Naive thymus-derived CD8-positive, alpha-beta T cell (primary cell): ENCODE measurements at regions not wholly inside any gene's neighbourhood (a gene's known extent, or its start where the extent isn't known, plus 50 kb on each side); places are given as distances from the start of the nearest gene placed in this dataset.

Experiments used
- ATAC-seq, 2 donors: fragments of 150-1000 bp; cut with Tn5 transposase in 1 of 2; sonication (Bioruptor Pico), chemical (Tn5 transposase) in 1 of 2; 1 replicate in 1 of 2; 2 replicates in 1 of 2; pipeline ENCODE4 v1.10.0; 2021; ENCODE audit warnings: mild to moderate bottlenecking in 2 of 2, moderate library complexity in 2 of 2
- POLR2A ChIA-PET: fragments of 350-600 bp; sonication (Branson Sonifier 250); formaldehyde crosslinking; loops from one replicate; lab custom pipeline; 2021; ENCODE audit warnings: antibody characterized with exemption; lab: Charles Lee
- DNase-seq, 10 donors: peaks; one replicate each; pipeline versions ENCODE4 v3.0.0 to v3.0.0-alpha.2; 2020 to 2022
- H3K27ac Mint-ChIP-seq, 10 donors: one replicate each; pipeline ENCODE4 v1.8.0; 2020 to 2022; ENCODE audit warnings: mild to moderate bottlenecking in 10 of 10, mixed read lengths in 10 of 10, moderate library complexity in 4 of 10, inconsistent platforms in 1 of 10
- H3K27me3 Mint-ChIP-seq, 5 donors: one replicate each; pipeline ENCODE4 v1.8.0; 2021 to 2022; ENCODE audit warnings: mixed read lengths in 5 of 5
- H3K36me3 Mint-ChIP-seq, 3 donors: one replicate each; pipeline ENCODE4 v1.8.0; 2020 to 2022; ENCODE audit warnings: mixed read lengths in 3 of 3, mild to moderate bottlenecking in 2 of 3, inconsistent platforms in 1 of 3
- H3K4me1 Mint-ChIP-seq, 4 donors: one replicate each; pipeline ENCODE4 v1.8.0; 2021 to 2022; ENCODE audit warnings: mixed read lengths in 4 of 4
- H3K4me3 Mint-ChIP-seq, 10 donors: one replicate each; pipeline ENCODE4 v1.8.0; 2020 to 2022; ENCODE audit warnings: mild to moderate bottlenecking in 10 of 10, mixed read lengths in 10 of 10, moderate library complexity in 6 of 10, inconsistent platforms in 1 of 10
- H3K9me3 Mint-ChIP-seq, 9 donors: one replicate each; pipeline ENCODE4 v1.8.0; 2020 to 2022; ENCODE audit warnings: mixed read lengths in 9 of 9, mild to moderate bottlenecking in 3 of 9, inconsistent platforms in 1 of 9, moderate library complexity in 1 of 9

GRCh38 chr6:82085701-82086100, 161.8 kb downstream of the IBTK start:
- Mint-ChIP-seq H3K4me3 (no peak overlapping the region), H3K27ac (no peak overlapping the region), H3K36me3 (no peaks in the 10 kb centered on the region)

DNA sequence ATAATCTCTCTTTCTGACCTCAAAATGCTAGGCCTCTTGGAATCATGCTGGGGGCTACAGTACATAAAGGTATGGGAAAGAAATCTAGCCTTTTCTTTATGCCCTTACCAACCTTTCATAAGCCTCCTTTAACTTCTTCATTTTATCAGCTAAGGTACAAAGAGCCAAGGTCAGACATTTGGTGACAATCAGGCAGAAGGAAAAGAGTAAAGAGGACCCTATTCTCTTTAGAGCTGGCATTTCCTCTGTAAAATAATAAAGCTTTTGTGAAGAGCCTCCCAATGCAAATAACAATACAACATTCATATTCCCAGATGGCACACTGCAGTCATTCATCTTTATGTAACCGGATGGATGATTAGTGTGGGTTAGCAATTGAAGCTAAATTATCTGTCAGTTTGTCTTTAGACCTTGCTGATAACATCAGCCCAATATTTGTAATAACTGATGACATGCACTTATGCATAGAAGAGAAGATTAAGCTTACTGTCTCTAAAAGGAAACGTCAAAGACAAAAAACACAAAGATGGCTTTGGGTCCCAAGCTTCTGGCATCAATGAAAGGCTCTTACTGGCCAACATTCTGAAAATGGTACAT, 163.1 kb downstream of the IBTK start:
- Mint-ChIP-seq H3K27ac (no peak overlapping the region), H3K36me3 (no peaks in the 10 kb centered on the region), H3K4me3 (no peak overlapping the region), H3K27me3 (no peaks in the 10 kb centered on the region), H3K9me3 (no peaks in the 10 kb centered on the region), H3K4me1 (no peaks in the 10 kb centered on the region)
- ATAC-seq (no peak), DNase-seq (no peak)
- POLR2A ChIA-PET: no interaction called here

More at GRCh38 chr6:82085701-82086100, 161.8 kb downstream of the IBTK start:
- H3K4me1 Mint-ChIP-seq: no peaks in the 10 kb centered on the region
- POLR2A ChIA-PET: no interaction called here
- H3K27me3 Mint-ChIP-seq: no peaks in the 10 kb centered on the region
- H3K9me3 Mint-ChIP-seq: no peaks in the 10 kb centered on the region
- ATAC-seq (no peak), DNase-seq (no peak)

DNA sequence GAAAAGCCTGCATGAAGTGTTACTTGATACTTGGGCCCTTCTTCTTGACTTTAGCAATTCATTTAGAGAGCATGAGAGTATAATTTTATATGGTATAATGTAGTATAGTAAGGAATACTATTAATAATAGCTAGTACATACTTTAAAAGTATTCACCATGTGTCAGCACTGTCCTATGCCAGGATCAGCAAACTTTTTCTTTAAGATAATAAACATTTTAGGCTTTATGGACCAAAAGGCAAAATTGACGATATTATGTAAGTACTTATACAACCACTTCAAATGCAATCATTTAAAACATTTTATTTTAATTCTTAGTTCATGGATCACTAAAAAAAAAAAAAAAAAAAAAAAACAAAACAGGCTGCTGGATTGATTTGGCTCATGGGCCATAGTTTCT, 163.9 kb downstream of the IBTK start:
- no peak overlapping the region for H3K4me3 Mint-ChIP-seq
- POLR2A ChIA-PET: no interaction called here
- no peak for DNase-seq
- no peaks in the 10 kb centered on the region for H3K4me1 Mint-ChIP-seq
- H3K36me3 Mint-ChIP-seq: no peaks in the 10 kb centered on the region
- no peak overlapping the region for H3K27ac Mint-ChIP-seq
- no peaks in the 10 kb centered on the region for H3K9me3 Mint-ChIP-seq
- ATAC-seq: no peak
- H3K27me3 Mint-ChIP-seq: peaks cover 0 to 1% (median 0%) of the 10 kb centered on the region in 5 donors

- ATAC-seq: no peak
- H3K27me3 Mint-ChIP-seq: peaks cover 0 to 3% (median 0%) of the 10 kb centered on the region in 5 donors
- no peaks in the 10 kb centered on the region for H3K4me1 Mint-ChIP-seq
- no peaks in the 10 kb centered on the region for H3K36me3 Mint-ChIP-seq
- H3K27ac Mint-ChIP-seq: no peak overlapping the region
- DNase-seq: no peak
- POLR2A ChIA-PET: no interaction called here
- no peaks in the 10 kb centered on the region for H3K9me3 Mint-ChIP-seq
- no peak overlapping the region for H3K4me3 Mint-ChIP-seq
These were observed 166.8 kb downstream of the IBTK start for GRCh38 chr6:82080767-82081166.

DNA sequence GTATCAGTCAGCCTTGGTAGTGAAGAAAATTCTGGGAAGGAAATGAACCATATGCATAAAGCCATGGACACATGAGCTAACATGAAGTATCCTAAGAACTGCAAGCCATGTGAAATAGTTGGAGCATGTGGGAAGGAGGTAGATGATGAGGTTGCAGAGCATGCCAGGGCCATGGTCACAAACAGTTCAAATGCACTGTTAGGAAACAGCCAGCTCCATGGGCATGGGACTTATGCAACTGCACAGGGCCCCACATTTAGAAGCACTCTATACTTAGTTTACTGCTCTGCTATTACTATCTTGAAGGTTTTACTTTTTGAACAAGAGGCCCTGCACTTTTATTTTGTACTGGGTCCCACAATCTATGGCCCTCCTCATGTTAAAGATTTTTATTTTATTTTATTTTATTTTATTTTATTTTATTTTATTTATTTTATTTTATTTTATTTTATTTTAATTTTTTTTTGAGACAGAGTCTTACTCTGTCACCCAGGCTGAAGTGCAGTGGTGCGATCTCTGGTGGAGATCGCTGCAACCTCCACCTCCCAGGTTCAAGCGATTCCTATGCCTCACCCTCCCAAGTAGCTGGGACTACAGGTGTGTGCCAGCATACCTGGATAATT, 169.1 kb downstream of the IBTK start:
- Mint-ChIP-seq H3K4me1 (no peaks in the 10 kb centered on the region), H3K4me3 (no peak overlapping the region), H3K9me3 (peaks cover 0 to under 1% (median 0%) of the 10 kb centered on the region in 9 donors), H3K27ac (no peak overlapping the region), H3K27me3 (peaks cover 0 to 3% (median 0%) of the 10 kb centered on the region in 5 donors), H3K36me3 (no peaks in the 10 kb centered on the region)
- POLR2A ChIA-PET: no interaction called here
- ATAC-seq (no peak), DNase-seq (no peak)

DNA sequence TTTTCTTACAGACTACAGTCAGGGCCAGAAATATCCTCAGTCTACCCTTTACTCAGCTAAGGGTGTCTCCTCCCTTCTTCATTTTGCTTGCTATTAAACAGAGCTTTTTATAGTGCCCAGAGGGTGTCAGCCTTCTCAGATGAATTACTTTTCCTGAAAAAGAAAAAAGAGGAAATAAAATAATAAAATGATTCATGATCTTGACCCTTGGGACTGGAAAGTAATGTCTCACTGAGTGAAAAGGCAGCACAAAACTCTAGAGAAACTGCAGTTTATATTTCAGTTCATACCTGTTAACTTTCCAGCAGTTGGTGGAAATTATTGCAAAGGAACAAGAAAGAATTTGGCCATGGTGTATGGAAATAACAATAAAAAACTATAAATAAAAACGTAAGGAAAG, 170.6 kb downstream of the IBTK start:
- H3K4me1 Mint-ChIP-seq: no peaks in the 10 kb centered on the region
- POLR2A ChIA-PET: no interaction called here
- ATAC-seq (no peak), DNase-seq (no peak)
- no peak overlapping the region for H3K4me3 Mint-ChIP-seq
- peaks cover 0 to 3% (median 0%) of the 10 kb centered on the region in 9 donors for H3K9me3 Mint-ChIP-seq
- no peaks in the 10 kb centered on the region for H3K36me3 Mint-ChIP-seq
- H3K27ac Mint-ChIP-seq: no peak overlapping the region
- peaks cover 0 to 4% (median 0%) of the 10 kb centered on the region in 5 donors for H3K27me3 Mint-ChIP-seq

DNA sequence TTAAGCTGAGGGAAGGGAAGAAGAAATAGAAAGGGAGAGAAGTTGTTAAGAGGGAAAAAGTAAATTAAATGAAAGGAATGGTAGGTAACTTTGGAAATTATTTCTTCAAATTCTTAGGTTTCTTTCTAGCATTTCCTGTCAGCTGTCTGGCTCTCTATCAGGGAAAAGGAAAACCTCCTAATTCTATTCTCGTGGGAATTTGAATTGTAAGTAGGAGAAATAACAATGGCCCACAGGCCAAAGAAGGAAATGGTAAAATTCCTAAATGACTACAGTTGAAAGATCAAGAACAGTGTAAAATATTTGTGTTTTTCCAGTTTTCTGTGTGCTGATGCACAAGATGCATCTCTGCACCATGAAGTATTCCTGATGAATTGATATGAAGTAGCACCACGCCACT, 173.0 kb downstream of the IBTK start:
- Mint-ChIP-seq H3K9me3 (peaks cover 0 to 3% (median 0%) of the 10 kb centered on the region in 9 donors), H3K27ac (no peak overlapping the region), H3K4me1 (no peaks in the 10 kb centered on the region), H3K4me3 (no peak overlapping the region), H3K27me3 (peaks cover 0 to 4% (median 0%) of the 10 kb centered on the region in 5 donors), H3K36me3 (no peaks in the 10 kb centered on the region)
- POLR2A ChIA-PET: no interaction called here
- DNase-seq: no peak
- no peak for ATAC-seq

DNA sequence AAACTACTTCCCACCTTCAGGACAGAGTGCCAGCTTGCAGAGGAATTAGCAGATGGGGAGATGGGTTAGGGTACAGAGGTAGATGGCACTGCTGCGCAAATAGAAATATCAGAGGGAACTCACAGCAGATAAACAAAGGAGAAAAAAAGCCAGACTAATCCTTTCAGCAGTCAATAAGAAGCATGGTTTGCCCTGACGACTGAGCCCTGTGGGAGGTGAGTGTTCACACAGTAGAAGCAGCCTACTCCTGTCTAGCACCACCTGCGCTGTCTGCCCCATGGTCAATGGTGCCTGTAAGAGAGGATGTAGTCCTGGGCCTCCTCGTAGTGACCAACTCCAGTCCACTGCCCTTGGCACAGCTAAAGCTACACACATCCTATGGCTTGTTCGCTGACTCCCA, 174.1 kb downstream of the IBTK start:
- Mint-ChIP-seq H3K9me3 (peaks cover 0 to 3% (median 0%) of the 10 kb centered on the region in 9 donors), H3K36me3 (no peaks in the 10 kb centered on the region), H3K4me3 (no peak overlapping the region), H3K27me3 (peaks cover 0 to 3% (median 0%) of the 10 kb centered on the region in 5 donors), H3K27ac (no peak overlapping the region), H3K4me1 (no peaks in the 10 kb centered on the region)
- POLR2A ChIA-PET: no interaction called here
- DNase-seq: no peak
- no peak for ATAC-seq

- Mint-ChIP-seq H3K4me1 (no peaks in the 10 kb centered on the region), H3K27me3 (peaks cover 0 to 3% (median 0%) of the 10 kb centered on the region in 5 donors), H3K4me3 (no peak overlapping the region), H3K9me3 (peaks cover 0 to 3% (median 0%) of the 10 kb centered on the region in 9 donors), H3K36me3 (no peaks in the 10 kb centered on the region), H3K27ac (no peak overlapping the region)
- DNase-seq (no peak), ATAC-seq (no peak)
- POLR2A ChIA-PET: no interaction called here
These were observed 174.8 kb downstream of the IBTK start for GRCh38 chr6:82072751-82073150.

- H3K27me3 Mint-ChIP-seq: peaks cover 0 to 3% (median 0%) of the 10 kb centered on the region in 5 donors
- POLR2A ChIA-PET: no interaction called here
- peaks cover 0 to 3% (median 0%) of the 10 kb centered on the region in 9 donors for H3K9me3 Mint-ChIP-seq
- no peaks in the 10 kb centered on the region for H3K4me1 Mint-ChIP-seq
- H3K27ac Mint-ChIP-seq: no peak overlapping the region
- ATAC-seq (no peak), DNase-seq (no peak)
- H3K4me3 Mint-ChIP-seq: no peak overlapping the region
- no peaks in the 10 kb centered on the region for H3K36me3 Mint-ChIP-seq
These were observed 175.4 kb downstream of the IBTK start for GRCh38 chr6:82072121-82072521.

- H3K9me3 Mint-ChIP-seq: peaks cover 0 to 3% (median 0%) of the 10 kb centered on the region in 9 donors
- H3K36me3 Mint-ChIP-seq: no peaks in the 10 kb centered on the region
- no peak for ATAC-seq
- H3K27ac Mint-ChIP-seq: no peak overlapping the region
- peaks cover 0 to 3% (median 0%) of the 10 kb centered on the region in 5 donors for H3K27me3 Mint-ChIP-seq
- no peak overlapping the region for H3K4me3 Mint-ChIP-seq
- POLR2A ChIA-PET: no interaction called here
- no peak for DNase-seq
- no peaks in the 10 kb centered on the region for H3K4me1 Mint-ChIP-seq
These were observed 178.8 kb downstream of the IBTK start for GRCh38 chr6:82068721-82069120.

GRCh38 chr6:82066991-82067411, 180.5 kb downstream of the IBTK start:
- no peak for ATAC-seq
- Mint-ChIP-seq H3K4me3 (no peak overlapping the region), H3K27me3 (peaks cover 0 to 2% (median 0%) of the 10 kb centered on the region in 5 donors), H3K36me3 (no peaks in the 10 kb centered on the region), H3K4me1 (no peaks in the 10 kb centered on the region), H3K9me3 (no peaks in the 10 kb centered on the region), H3K27ac (no peak overlapping the region)
- POLR2A ChIA-PET: no interaction called here
- no peak for DNase-seq

DNA sequence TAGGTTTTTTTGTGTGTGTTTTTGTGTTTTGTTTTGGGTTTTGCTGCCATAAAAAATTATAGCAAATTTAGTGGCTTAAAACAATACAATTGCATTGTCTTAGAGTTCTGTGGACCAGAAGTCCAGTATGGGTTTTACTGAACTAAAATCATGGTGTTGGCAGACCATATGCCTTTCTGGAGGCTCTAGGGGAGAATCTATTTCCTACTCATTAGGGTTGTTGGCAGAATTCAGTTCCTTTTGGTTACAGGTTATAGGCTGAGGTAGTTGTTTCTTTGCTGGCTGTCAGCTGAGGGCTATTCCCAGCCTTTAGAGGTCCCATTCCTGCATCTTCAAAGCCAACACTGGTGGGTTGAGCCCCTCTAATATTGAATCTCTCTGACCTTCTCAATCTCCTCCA, 181.3 kb downstream of the IBTK start:
- no peaks in the 10 kb centered on the region for H3K4me1 Mint-ChIP-seq
- H3K9me3 Mint-ChIP-seq: no peaks in the 10 kb centered on the region
- no peak for DNase-seq
- no peak overlapping the region for H3K4me3 Mint-ChIP-seq
- POLR2A ChIA-PET: no interaction called here
- H3K36me3 Mint-ChIP-seq: no peaks in the 10 kb centered on the region
- H3K27ac Mint-ChIP-seq: no peak overlapping the region
- no peak for ATAC-seq
- peaks cover 0 to 2% (median 0%) of the 10 kb centered on the region in 5 donors for H3K27me3 Mint-ChIP-seq

DNA sequence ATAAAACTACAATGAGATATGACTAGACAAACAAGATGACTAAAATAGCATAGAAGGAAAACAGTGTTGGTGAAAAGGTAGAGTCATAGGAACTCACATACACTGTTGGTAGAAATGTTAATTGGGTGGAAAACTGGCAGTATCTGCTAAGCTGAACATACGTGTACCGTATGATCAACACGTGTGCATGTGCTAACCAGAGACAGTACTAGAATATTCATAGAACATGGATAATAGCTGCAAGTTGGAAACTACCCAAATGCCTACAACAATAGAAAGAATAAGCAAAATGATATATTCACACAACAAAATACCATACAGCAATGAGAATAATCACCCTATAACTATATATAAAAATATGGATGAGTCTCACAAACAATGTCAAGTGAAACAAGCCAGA, 184.0 kb downstream of the IBTK start:
- Mint-ChIP-seq H3K36me3 (no peaks in the 10 kb centered on the region), H3K4me3 (no peak overlapping the region), H3K9me3 (no peaks in the 10 kb centered on the region), H3K27ac (no peak overlapping the region), H3K27me3 (peaks cover 0 to 2% (median 0%) of the 10 kb centered on the region in 5 donors), H3K4me1 (no peaks in the 10 kb centered on the region)
- POLR2A ChIA-PET: no interaction called here
- DNase-seq (no peak), ATAC-seq (no peak)
